ENCODE measurements at regions not wholly inside any gene's neighbourhood (a gene's known extent, or its start where the extent isn't known, plus 50 kb on each side); places are given as distances from the start of the nearest gene placed in this dataset.
A peak's percentile ranks its signal among the peaks of the same experiment; 100 is the strongest.

- DNase-seq (ENCODE audit: low spot score) = peak; percentile 42
These were observed 502.1 kb upstream of the CDH4 start for GRCh38 chr20:60749804-60750602.

- no peak for DNase-seq (ENCODE audit: low spot score)
These were observed 501.2 kb upstream of the CDH4 start for GRCh38 chr20:60750909-60751308.

- DNase-seq (ENCODE audit: low spot score) = no peak
These were observed 500.2 kb upstream of the CDH4 start for GRCh38 chr20:60751826-60752225.

- no peak for DNase-seq (ENCODE audit: low spot score)
These were observed 499.2 kb upstream of the CDH4 start for GRCh38 chr20:60752741-60753420.

GRCh38 chr20:60754856-60755255, 497.2 kb upstream of the CDH4 start:
- no peak for DNase-seq (ENCODE audit: low spot score)

- no peak for DNase-seq (ENCODE audit: low spot score)
These were observed 492.4 kb upstream of the CDH4 start for GRCh38 chr20:60759651-60760050.

GRCh38 chr20:60760256-60761000, 491.6 kb upstream of the CDH4 start:
- DNase-seq (ENCODE audit: low spot score) = no peak

GRCh38 chr20:60761056-60761455, 491.0 kb upstream of the CDH4 start:
- no peak for DNase-seq (ENCODE audit: low spot score)

GRCh38 chr20:60762386-60762785, 489.7 kb upstream of the CDH4 start:
- no peak for DNase-seq (ENCODE audit: low spot score)

GRCh38 chr20:60764328-60764727, 487.7 kb upstream of the CDH4 start:
- no peak for DNase-seq (ENCODE audit: low spot score)

- DNase-seq (ENCODE audit: low spot score) = no peak
These were observed 487.3 kb upstream of the CDH4 start for GRCh38 chr20:60764771-60765170.

GRCh38 chr20:60765821-60766403, 486.1 kb upstream of the CDH4 start:
- DNase-seq (ENCODE audit: low spot score) = no peak

GRCh38 chr20:60768216-60768615, 483.8 kb upstream of the CDH4 start:
- no peak for DNase-seq (ENCODE audit: low spot score)

GRCh38 chr20:60780388-60781025, 471.6 kb upstream of the CDH4 start:
- DNase-seq (ENCODE audit: low spot score) = no peak

GRCh38 chr20:60782959-60783625, 469.0 kb upstream of the CDH4 start:
- no peak for DNase-seq (ENCODE audit: low spot score)

GRCh38 chr20:60785301-60785700, 466.8 kb upstream of the CDH4 start:
- DNase-seq (ENCODE audit: low spot score) = no peak

- DNase-seq (ENCODE audit: low spot score) = no peak
These were observed 466.3 kb upstream of the CDH4 start for GRCh38 chr20:60785785-60786184.

- DNase-seq (ENCODE audit: low spot score) = no peak
These were observed 465.3 kb upstream of the CDH4 start for GRCh38 chr20:60786686-60787217.

GRCh38 chr20:60787276-60787675, 464.8 kb upstream of the CDH4 start:
- no peak for DNase-seq (ENCODE audit: low spot score)

GRCh38 chr20:60788070-60788469, 464.0 kb upstream of the CDH4 start:
- DNase-seq (ENCODE audit: low spot score) = no peak

GRCh38 chr20:60789399-60789798, 462.7 kb upstream of the CDH4 start:
- DNase-seq (ENCODE audit: low spot score) = no peak

All from SK-N-DZ (cell line).